OCI-LY1 (cell line): ENCODE measurements at regions not wholly inside any gene's neighbourhood (a gene's known extent, or its start where the extent isn't known, plus 50 kb on each side); places are given as distances from the start of the nearest gene placed in this dataset.

ENCODE experiments used
- H2AFZ ChIP-seq: fragments of 200-600 bp; sonication (generic), shearing (Covaris generic); 2 replicates; pipeline ENCODE4 v1.6.0; 2014; ENCODE audit warnings: antibody characterized with exemption, mild to moderate bottlenecking, low read length
- H3F3A ChIP-seq: fragments of 200-600 bp; sonication (generic), shearing (Covaris generic); 2 replicates; pipeline ENCODE4 v1.6.0; 2014; ENCODE audit warnings: mild to moderate bottlenecking, antibody characterized with exemption, low read length, moderate library complexity; ENCODE audit not compliant: insufficient read depth
- H3K27ac ChIP-seq: fragments of 200-600 bp; sonication (generic); 2 replicates; pipeline ENCODE4 v1.5.1; 2014; ENCODE audit warnings: low read length, mixed run types, mild to moderate bottlenecking, low read depth; ENCODE audit not compliant: poor library complexity, severe bottlenecking
- H3K27me3 ChIP-seq: fragments of 200-600 bp; sonication (generic); 2 replicates; pipeline ENCODE4 v1.6.0; 2014; ENCODE audit warnings: antibody characterized with exemption, mild to moderate bottlenecking, low read length, moderate library complexity; ENCODE audit not compliant: insufficient read depth
- H3K36me3 ChIP-seq: fragments of 200-600 bp; sonication (generic); 2 replicates; pipeline ENCODE4 v1.6.1; 2014; ENCODE audit warnings: mild to moderate bottlenecking, antibody characterized with exemption, low read length, moderate library complexity, mixed read lengths; ENCODE audit not compliant: insufficient read depth
- H3K4me1 ChIP-seq: fragments of 200-600 bp; sonication (generic); 2 replicates; pipeline ENCODE4 v1.5.1; 2014; ENCODE audit warnings: mild to moderate bottlenecking, low read length, moderate library complexity; ENCODE audit not compliant: insufficient read depth, severe bottlenecking
- H3K4me2 ChIP-seq: fragments of 200-600 bp; sonication (generic), shearing (Covaris generic); 2 replicates; pipeline ENCODE4 v1.6.1; 2014; ENCODE audit warnings: low read length
- H3K4me3 ChIP-seq: fragments of 200-600 bp; sonication (generic); 2 replicates; pipeline ENCODE4 v1.5.1; 2014; ENCODE audit warnings: low read length, low read depth, mild to moderate bottlenecking, mixed read lengths; ENCODE audit not compliant: poor library complexity, severe bottlenecking
- H3K79me2 ChIP-seq: fragments of 200-600 bp; shearing (Covaris generic); 2 replicates; pipeline ENCODE4 v1.6.1; 2016; ENCODE audit warnings: mixed run types, low read length, mixed read lengths; ENCODE audit not compliant: insufficient read depth
- H3K9ac ChIP-seq: fragments of 200-600 bp; sonication (generic), shearing (Covaris generic); 2 replicates; pipeline ENCODE4 v1.6.1; 2014; ENCODE audit warnings: mild to moderate bottlenecking, low read length, mixed read lengths
- H3K9me2 ChIP-seq: fragments of 200-600 bp; sonication (generic), shearing (Covaris generic); 2 replicates; pipeline ENCODE4 v1.6.1; 2014; ENCODE audit warnings: low read depth, mild to moderate bottlenecking, low read length, mixed read lengths
- H3K9me3 ChIP-seq: fragments of 200-600 bp; shearing (Covaris generic); 2 replicates; pipeline ENCODE4 v1.6.1; 2014; ENCODE audit warnings: low read length, mixed read lengths
- H4K20me1 ChIP-seq: fragments of 200-600 bp; sonication (generic), shearing (Covaris generic); 2 replicates; pipeline ENCODE4 v1.6.0; 2016; ENCODE audit warnings: mild to moderate bottlenecking, low read length; ENCODE audit not compliant: insufficient read depth
- EZH2 ChIP-seq: fragments of 200-600 bp; sonication (generic), shearing (Covaris generic); IDR thresholded peaks from 2 replicates; pipeline ENCODE4 v1.8.0; 2017; ENCODE audit warnings: borderline replicate concordance, mixed run types, mild to moderate bottlenecking, antibody characterized with exemption, low read length, moderate library complexity, mixed read lengths
- TF ChIP-seq, protein P1 (sequence below): fragments of 200-600 bp; sonication (generic), shearing (Covaris generic); IDR thresholded peaks from 2 replicates; pipeline ENCODE4 v1.5.1; 2017; ENCODE audit warnings: mild to moderate bottlenecking, antibody characterized with exemption, low read length, moderate library complexity, mixed read lengths

DNA sequence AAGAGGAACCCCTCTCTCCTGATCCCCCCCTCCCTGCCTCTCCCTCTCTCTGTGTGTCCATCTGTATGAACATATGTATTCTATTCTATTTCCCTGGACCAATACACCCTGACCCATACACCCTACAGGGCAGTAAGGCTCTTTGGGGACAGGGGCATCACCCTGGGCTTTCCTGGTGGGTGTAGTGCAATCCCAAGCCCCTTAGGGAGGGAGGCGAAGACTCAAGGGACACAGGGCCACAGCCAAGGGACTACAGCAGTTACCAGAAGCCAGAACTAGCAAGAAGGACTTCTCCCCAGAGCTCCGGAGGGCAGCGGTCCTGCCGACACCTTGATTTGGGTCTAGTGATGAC, 214.2 kb upstream of the RAB6C start:
- Histone ChIP-seq H3K79me2 (no peaks in the 10 kb centered on the region), H3K9ac (no peak overlapping the region), H3K4me2 (no peak overlapping the region), H3F3A (no peaks in the 10 kb centered on the region), H3K27me3 (no peaks in the 10 kb centered on the region), H3K9me2 (no peaks in the 10 kb centered on the region), H2AFZ (no peak overlapping the region), H3K9me3 (no peaks in the 10 kb centered on the region), H3K27ac (no peak overlapping the region), H3K4me1 (no peaks in the 10 kb centered on the region), H4K20me1 (no peaks in the 10 kb centered on the region), H3K4me3 (no peak overlapping the region), H3K36me3 (no peaks in the 10 kb centered on the region)
- TF ChIP-seq, protein P1, sequence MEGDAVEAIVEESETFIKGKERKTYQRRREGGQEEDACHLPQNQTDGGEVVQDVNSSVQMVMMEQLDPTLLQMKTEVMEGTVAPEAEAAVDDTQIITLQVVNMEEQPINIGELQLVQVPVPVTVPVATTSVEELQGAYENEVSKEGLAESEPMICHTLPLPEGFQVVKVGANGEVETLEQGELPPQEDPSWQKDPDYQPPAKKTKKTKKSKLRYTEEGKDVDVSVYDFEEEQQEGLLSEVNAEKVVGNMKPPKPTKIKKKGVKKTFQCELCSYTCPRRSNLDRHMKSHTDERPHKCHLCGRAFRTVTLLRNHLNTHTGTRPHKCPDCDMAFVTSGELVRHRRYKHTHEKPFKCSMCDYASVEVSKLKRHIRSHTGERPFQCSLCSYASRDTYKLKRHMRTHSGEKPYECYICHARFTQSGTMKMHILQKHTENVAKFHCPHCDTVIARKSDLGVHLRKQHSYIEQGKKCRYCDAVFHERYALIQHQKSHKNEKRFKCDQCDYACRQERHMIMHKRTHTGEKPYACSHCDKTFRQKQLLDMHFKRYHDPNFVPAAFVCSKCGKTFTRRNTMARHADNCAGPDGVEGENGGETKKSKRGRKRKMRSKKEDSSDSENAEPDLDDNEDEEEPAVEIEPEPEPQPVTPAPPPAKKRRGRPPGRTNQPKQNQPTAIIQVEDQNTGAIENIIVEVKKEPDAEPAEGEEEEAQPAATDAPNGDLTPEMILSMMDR: no peak
- no peak for TF ChIP-seq EZH2

DNA sequence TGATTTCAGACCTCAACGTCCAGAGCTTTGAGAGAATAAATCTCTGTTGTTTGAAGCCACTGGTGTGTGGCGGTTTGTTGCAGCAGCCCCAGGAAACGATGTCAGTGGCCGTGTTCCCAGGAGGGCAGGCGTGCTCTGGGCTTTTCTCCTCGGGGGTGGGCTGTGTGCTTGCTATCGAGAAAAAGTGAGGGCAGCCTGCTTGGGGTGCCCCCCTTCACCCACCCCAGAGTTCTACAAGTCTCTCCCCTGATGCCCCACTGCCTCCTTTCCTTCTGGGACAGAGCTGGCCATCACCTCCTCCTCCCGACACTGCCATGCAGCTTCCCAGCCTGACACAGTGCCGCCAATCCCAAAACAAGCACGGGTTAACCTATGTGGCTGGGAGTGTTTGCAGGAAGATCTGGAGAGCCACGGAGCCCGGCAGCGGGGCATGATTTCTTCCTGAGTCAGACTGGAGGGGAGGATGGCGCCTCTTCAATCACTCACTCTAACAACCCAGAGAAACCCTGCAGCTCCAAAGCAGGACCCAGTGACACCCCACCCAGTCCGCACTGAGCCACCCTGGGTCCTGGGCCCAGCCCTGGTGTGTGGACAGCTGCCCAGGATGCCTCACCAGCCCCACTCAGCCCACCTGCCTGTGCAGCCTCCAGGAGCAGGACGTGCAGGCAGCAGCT, 213.7 kb upstream of the RAB6C start:
- Histone ChIP-seq H4K20me1 (no peaks in the 10 kb centered on the region), H3K9me2 (no peaks in the 10 kb centered on the region), H3K4me2 (no peak overlapping the region), H3F3A (no peaks in the 10 kb centered on the region), H3K79me2 (no peaks in the 10 kb centered on the region), H3K36me3 (no peaks in the 10 kb centered on the region), H3K4me3 (no peak overlapping the region), H3K9ac (no peak overlapping the region), H3K4me1 (no peaks in the 10 kb centered on the region), H3K27me3 (no peaks in the 10 kb centered on the region), H3K9me3 (no peaks in the 10 kb centered on the region), H3K27ac (no peak overlapping the region), H2AFZ (no peak overlapping the region)
- no peak for TF ChIP-seq EZH2
- TF ChIP-seq, protein P1: no peak

DNA sequence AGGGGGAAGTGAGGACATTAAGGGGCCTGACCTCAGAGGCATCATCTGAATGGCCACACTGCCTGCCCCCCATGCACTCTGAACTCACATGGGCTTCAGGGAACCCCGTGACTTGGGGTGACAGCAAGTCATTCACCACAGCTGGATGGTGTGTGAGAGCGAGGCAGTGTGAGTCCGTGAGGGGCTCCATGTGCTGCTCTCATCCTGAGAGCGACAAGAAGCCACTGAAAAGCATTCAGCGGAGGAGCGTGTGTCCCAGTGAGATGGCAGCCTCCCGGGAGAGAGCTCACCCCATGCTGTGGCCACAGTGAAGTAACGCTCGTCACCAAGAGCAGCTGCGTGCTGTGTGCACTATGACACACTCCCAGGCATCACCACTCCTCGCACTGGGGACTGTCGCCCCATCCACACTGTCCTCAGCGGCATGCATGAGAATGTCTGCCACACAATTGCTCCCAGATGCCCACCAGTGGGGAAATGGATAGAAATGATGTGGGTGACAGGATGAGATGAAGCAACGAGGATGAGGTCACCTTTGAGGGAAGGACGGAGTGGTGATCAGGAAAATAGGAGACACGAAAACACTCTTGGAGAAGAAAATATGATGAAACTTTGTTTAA, 213.0 kb upstream of the RAB6C start:
- H3K36me3 ChIP-seq: no peaks in the 10 kb centered on the region
- no peak for TF ChIP-seq EZH2
- TF ChIP-seq, protein P1: no peak
- no peak overlapping the region for H2AFZ ChIP-seq
- H3K4me3 ChIP-seq: no peak overlapping the region
- H3K9me2 ChIP-seq: no peaks in the 10 kb centered on the region
- H3K4me2 ChIP-seq: no peak overlapping the region
- H3K79me2 ChIP-seq: no peaks in the 10 kb centered on the region
- no peaks in the 10 kb centered on the region for H3K27me3 ChIP-seq
- H3K4me1 ChIP-seq: no peaks in the 10 kb centered on the region
- H3K27ac ChIP-seq: no peak overlapping the region
- no peaks in the 10 kb centered on the region for H3K9me3 ChIP-seq
- no peaks in the 10 kb centered on the region for H4K20me1 ChIP-seq
- no peaks in the 10 kb centered on the region for H3F3A ChIP-seq
- H3K9ac ChIP-seq: no peak overlapping the region
